BLaER1 (cell line): ENCODE measurements at regions not wholly inside any gene's neighbourhood (a gene's known extent, or its start where the extent isn't known, plus 50 kb on each side); places are given as distances from the start of the nearest gene placed in this dataset.

Experiments
- H3K27ac ChIP-seq: shearing (Covaris generic); formaldehyde crosslinking; 2 replicates; pipeline ENCODE4 v1.8.1; 2022
- H3K27me3 ChIP-seq: shearing (Covaris generic); formaldehyde crosslinking; 2 replicates; pipeline ENCODE4 v1.8.1; 2022
- H3K36me3 ChIP-seq: shearing (Covaris generic); formaldehyde crosslinking; 2 replicates; pipeline ENCODE4 v1.8.1; 2022
- H3K4me1 ChIP-seq: shearing (Covaris generic); formaldehyde crosslinking; 2 replicates; pipeline ENCODE4 v1.8.1; 2022
- H3K4me2 ChIP-seq: shearing (Covaris generic); formaldehyde crosslinking; 2 replicates; pipeline ENCODE4 v1.8.1; 2022
- H3K4me3 ChIP-seq: shearing (Covaris generic); formaldehyde crosslinking; 2 replicates; pipeline ENCODE4 v1.8.1; 2022
- H3K9ac ChIP-seq: shearing (Covaris generic); formaldehyde crosslinking; 2 replicates; pipeline ENCODE4 v1.8.1; 2022
- H3K9me3 ChIP-seq: shearing (Covaris generic); formaldehyde crosslinking; 2 replicates; pipeline ENCODE4 v1.8.1; 2022
- H4K20me1 ChIP-seq: shearing (Covaris generic); formaldehyde crosslinking; 2 replicates; pipeline ENCODE4 v1.8.1; 2022
- Cebpa-rat ChIP-seq: shearing (Covaris generic); IDR thresholded peaks from 2 replicates; pipeline ENCODE4 v1.8.1; 2022

- H3K4me3 ChIP-seq: no peak overlapping the region
- no peak overlapping the region for H3K4me2 ChIP-seq
Measured at GRCh38 chr1:239617731-239618130, 231.4 kb downstream of the CHRM3 start.

GRCh38 chr1:239619190-239619589 is 232.8 kb downstream of the CHRM3 start:
- no peaks in the 10 kb centered on the region for H4K20me1 ChIP-seq
- H3K9me3 ChIP-seq: peaks cover 17% of the 10 kb centered on the region
- H3K4me3 ChIP-seq: no peak overlapping the region
- H3K9ac ChIP-seq: no peak overlapping the region
- no peak for TF ChIP-seq Cebpa-rat
- H3K36me3 ChIP-seq: no peaks in the 10 kb centered on the region
- H3K4me2 ChIP-seq: no peak overlapping the region
- H3K4me1 ChIP-seq: no peaks in the 10 kb centered on the region
- H3K27me3 ChIP-seq: no peaks in the 10 kb centered on the region
- H3K27ac ChIP-seq: no peak overlapping the region

More at GRCh38 chr1:239617731-239618130, 231.4 kb downstream of the CHRM3 start:
- Histone ChIP-seq H4K20me1 (no peaks in the 10 kb centered on the region), H3K4me1 (no peaks in the 10 kb centered on the region), H3K9ac (no peak overlapping the region), H3K27ac (no peak overlapping the region), H3K27me3 (no peaks in the 10 kb centered on the region), H3K9me3 (peaks cover 16% of the 10 kb centered on the region), H3K36me3 (no peaks in the 10 kb centered on the region)
- TF ChIP-seq Cebpa-rat: no peak

- Histone ChIP-seq H3K9me3 (no peaks in the 10 kb centered on the region; the same call in 1 of the 2 replicates), H3K27ac (no peak overlapping the region), H3K27me3 (no peaks in the 10 kb centered on the region), H3K4me2 (no peak overlapping the region), H4K20me1 (no peaks in the 10 kb centered on the region), H3K9ac (no peak overlapping the region), H3K4me3 (no peak overlapping the region), H3K36me3 (no peaks in the 10 kb centered on the region), H3K4me1 (no peaks in the 10 kb centered on the region)
- TF ChIP-seq Cebpa-rat: no peak
Measured at GRCh38 chr1:239630767-239631166, 244.4 kb downstream of the CHRM3 start.

- no peaks in the 10 kb centered on the region for H4K20me1 ChIP-seq
- H3K9ac ChIP-seq: no peak overlapping the region
- H3K9me3 ChIP-seq: no peaks in the 10 kb centered on the region; the same call in 1 of the 2 replicates
- no peaks in the 10 kb centered on the region for H3K27me3 ChIP-seq
- H3K4me2 ChIP-seq: no peak overlapping the region
- no peak for TF ChIP-seq Cebpa-rat
- H3K36me3 ChIP-seq: no peaks in the 10 kb centered on the region
- no peaks in the 10 kb centered on the region for H3K4me1 ChIP-seq
- H3K4me3 ChIP-seq: no peak overlapping the region
- no peak overlapping the region for H3K27ac ChIP-seq
Measured at GRCh38 chr1:239633432-239633831, 247.1 kb downstream of the CHRM3 start.

- H4K20me1 ChIP-seq: no peaks in the 10 kb centered on the region
- no peaks in the 10 kb centered on the region for H3K4me1 ChIP-seq
- H3K9me3 ChIP-seq: no peaks in the 10 kb centered on the region; the same call in 1 of the 2 replicates
- TF ChIP-seq Cebpa-rat: no peak
- no peak overlapping the region for H3K4me2 ChIP-seq
- H3K4me3 ChIP-seq: no peak overlapping the region
- no peak overlapping the region for H3K9ac ChIP-seq
- no peaks in the 10 kb centered on the region for H3K27me3 ChIP-seq
- no peaks in the 10 kb centered on the region for H3K36me3 ChIP-seq
- no peak overlapping the region for H3K27ac ChIP-seq
Measured at GRCh38 chr1:239635276-239635675, 248.9 kb downstream of the CHRM3 start.

GRCh38 chr1:239636347-239636746 is 250.0 kb downstream of the CHRM3 start:
- Histone ChIP-seq H3K9me3 (no peaks in the 10 kb centered on the region; the same call in 1 of the 2 replicates), H4K20me1 (no peaks in the 10 kb centered on the region), H3K4me3 (no peak overlapping the region), H3K27me3 (no peaks in the 10 kb centered on the region), H3K36me3 (no peaks in the 10 kb centered on the region), H3K27ac (no peak overlapping the region), H3K4me2 (no peak overlapping the region), H3K4me1 (no peaks in the 10 kb centered on the region), H3K9ac (no peak overlapping the region)
- TF ChIP-seq Cebpa-rat: no peak

- H3K27ac ChIP-seq: no peak overlapping the region
- peaks cover 5% of the 10 kb centered on the region; the same call in 1 of the 2 replicates for H3K4me1 ChIP-seq
- H4K20me1 ChIP-seq: no peaks in the 10 kb centered on the region
- no peaks in the 10 kb centered on the region for H3K36me3 ChIP-seq
- H3K9me3 ChIP-seq: no peaks in the 10 kb centered on the region
- H3K4me2 ChIP-seq: no peak overlapping the region
- no peak overlapping the region for H3K4me3 ChIP-seq
- no peak overlapping the region for H3K9ac ChIP-seq
- no peak for TF ChIP-seq Cebpa-rat
- H3K27me3 ChIP-seq: no peaks in the 10 kb centered on the region
Measured at GRCh38 chr1:239644604-239645003, 258.2 kb downstream of the CHRM3 start.

- no peaks in the 10 kb centered on the region for H3K9me3 ChIP-seq
- no peak overlapping the region for H3K4me2 ChIP-seq
- H4K20me1 ChIP-seq: no peaks in the 10 kb centered on the region
- no peak overlapping the region for H3K9ac ChIP-seq
- no peaks in the 10 kb centered on the region for H3K36me3 ChIP-seq
- H3K4me3 ChIP-seq: no peak overlapping the region
- no peaks in the 10 kb centered on the region for H3K27me3 ChIP-seq
- no peak overlapping the region for H3K27ac ChIP-seq
- H3K4me1 ChIP-seq: peaks cover 5% of the 10 kb centered on the region; the same call in 1 of the 2 replicates
- TF ChIP-seq Cebpa-rat: no peak
Measured at GRCh38 chr1:239647045-239647444, 260.7 kb downstream of the CHRM3 start.

GRCh38 chr1:239647964-239648632 is 261.7 kb downstream of the CHRM3 start:
- TF ChIP-seq Cebpa-rat: no peak
- no peaks in the 10 kb centered on the region for H3K36me3 ChIP-seq
- peak overlapping the region; percentile 18; the same call in 1 of the 2 replicates for H3K4me2 ChIP-seq
- peaks cover 5% of the 10 kb centered on the region; the same call in 1 of the 2 replicates for H3K4me1 ChIP-seq
- no peaks in the 10 kb centered on the region for H3K9me3 ChIP-seq
- H4K20me1 ChIP-seq: no peaks in the 10 kb centered on the region
- H3K27me3 ChIP-seq: no peaks in the 10 kb centered on the region
- no peak overlapping the region for H3K4me3 ChIP-seq
- H3K9ac ChIP-seq: no peak overlapping the region
- no peak overlapping the region for H3K27ac ChIP-seq

GRCh38 chr1:239655023-239655422 is 268.7 kb downstream of the CHRM3 start:
- Histone ChIP-seq H3K4me3 (no peak overlapping the region; the same call in 1 of the 2 replicates), H3K36me3 (no peaks in the 10 kb centered on the region), H3K9me3 (0 out of 2 replicates have a peak, but pooled peaks cover 3% of the 10 kb centered on the region), H3K4me1 (peaks cover 24% of the 10 kb centered on the region), H3K27me3 (no peaks in the 10 kb centered on the region), H3K4me2 (peak overlapping the region; percentile 59), H4K20me1 (no peaks in the 10 kb centered on the region), H3K27ac (peak overlapping the region; percentile 36), H3K9ac (no peak overlapping the region)
- TF ChIP-seq Cebpa-rat: no peak

- Histone ChIP-seq H3K36me3 (no peaks in the 10 kb centered on the region), H3K27me3 (no peaks in the 10 kb centered on the region), H3K4me2 (no peak overlapping the region), H4K20me1 (no peaks in the 10 kb centered on the region), H3K4me3 (no peak overlapping the region), H3K4me1 (peaks cover 24% of the 10 kb centered on the region), H3K9ac (no peak overlapping the region), H3K9me3 (0 out of 2 replicates have a peak, but pooled peaks cover 3% of the 10 kb centered on the region), H3K27ac (no peak overlapping the region)
- no peak for TF ChIP-seq Cebpa-rat
Measured at GRCh38 chr1:239657291-239657690, 270.9 kb downstream of the CHRM3 start.
